HG03103 (cell line): ENCODE measurements at regions not wholly inside any gene's neighbourhood (a gene's known extent, or its start where the extent isn't known, plus 50 kb on each side); places are given as distances from the start of the nearest gene placed in this dataset.

ENCODE experiments used
- ATAC-seq: cut with Tn5 transposase; IDR thresholded peaks from one replicate; pipeline ENCODE4 v1.9.1; 2021; ENCODE audit warnings: low read depth; ENCODE audit not compliant: unreplicated experiment

DNA sequence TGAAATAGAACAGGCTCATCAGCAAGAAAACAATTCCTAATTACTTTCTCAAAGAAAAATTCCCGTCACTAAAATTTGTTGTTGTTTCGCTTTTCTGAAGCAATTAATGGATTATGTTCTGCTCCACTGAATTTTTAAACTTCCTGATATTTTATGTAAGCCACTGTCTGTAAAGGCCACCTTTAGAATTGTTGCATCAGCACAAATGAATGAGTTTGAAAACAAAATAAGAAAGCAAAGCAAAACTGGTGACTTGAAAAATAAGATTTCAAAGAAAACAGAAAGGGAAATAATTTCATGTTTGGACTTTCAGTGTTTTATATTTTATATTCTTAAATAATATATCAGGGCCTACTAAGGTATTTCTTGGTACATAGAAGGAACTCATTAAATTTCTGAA, 636.3 kb upstream of the TYRP1 start:
- ATAC-seq = no peak

DNA sequence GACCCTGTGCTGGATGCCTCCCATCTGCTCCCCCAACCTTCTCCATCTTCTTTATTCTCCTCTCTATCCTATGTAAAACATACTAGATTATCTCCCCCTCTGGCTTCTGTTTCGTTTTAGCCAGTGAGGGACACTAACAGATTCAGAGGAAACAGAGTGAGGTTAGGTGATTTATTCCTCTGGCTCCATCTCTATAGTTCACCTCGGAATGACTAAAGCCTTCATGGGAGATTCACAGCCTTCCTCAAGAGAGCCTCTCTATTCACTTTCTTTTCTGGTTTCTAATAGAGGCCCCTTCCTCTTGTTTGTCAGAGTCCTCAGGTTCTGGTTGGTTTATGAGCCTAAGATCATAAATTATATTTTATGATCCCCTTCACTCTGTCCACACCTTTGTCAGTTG, 633.1 kb upstream of the TYRP1 start:
- no peak for ATAC-seq

DNA sequence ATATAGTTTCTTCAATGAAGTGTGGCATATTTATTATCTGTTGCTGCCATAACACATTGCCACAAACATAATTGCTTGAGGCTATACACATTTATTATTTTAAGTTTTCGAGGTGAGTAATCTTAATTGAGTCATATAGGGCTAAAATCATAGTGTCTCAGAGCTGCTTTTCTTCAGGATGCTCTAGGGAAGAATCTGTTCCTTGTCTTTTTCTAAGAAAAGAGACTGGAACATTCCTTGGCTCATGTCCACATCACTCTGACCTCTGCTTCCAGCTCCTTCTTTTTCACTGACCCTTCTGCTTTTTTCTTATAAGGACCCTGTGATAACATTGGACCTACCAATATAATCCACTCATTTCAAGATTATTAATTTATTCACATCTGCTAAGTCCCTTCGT, 632.4 kb upstream of the TYRP1 start:
- no peak for ATAC-seq

DNA sequence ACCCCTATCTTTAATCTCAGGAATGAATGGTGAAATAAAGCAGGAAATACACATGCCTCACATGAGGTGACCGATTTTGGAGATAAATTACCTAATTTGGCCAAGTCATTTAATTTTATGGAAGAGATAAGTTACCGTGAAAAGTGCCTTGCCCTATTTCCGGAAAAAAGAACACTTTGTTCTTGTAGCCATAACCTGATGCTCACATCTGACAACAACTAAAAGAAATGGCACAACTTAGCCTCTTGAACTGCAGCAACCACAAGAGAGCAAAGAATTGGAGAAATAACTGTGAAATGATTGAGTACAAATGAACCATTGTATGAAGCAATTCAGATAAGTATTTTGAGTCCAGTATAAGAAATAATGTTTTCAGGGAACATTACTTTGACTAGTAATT, 628.1 kb upstream of the TYRP1 start:
- ATAC-seq = no peak

DNA sequence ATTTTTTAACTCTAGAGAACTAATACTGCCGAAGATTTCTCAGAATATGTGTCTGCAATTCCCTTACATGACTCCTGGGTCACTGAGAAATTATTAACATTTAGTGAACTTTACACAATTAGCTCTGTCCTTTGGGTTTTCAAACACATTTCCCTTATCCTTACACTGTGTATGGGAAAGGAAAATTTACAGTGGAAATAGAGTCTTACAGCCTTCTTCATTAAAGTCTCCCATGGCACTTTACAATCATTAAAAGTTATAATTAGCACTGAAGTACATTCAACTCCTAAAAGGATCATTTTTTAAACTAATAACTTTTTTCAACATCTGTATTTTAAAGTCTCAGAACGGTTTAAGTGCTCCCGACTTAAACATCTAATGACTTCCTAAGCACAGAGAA, 627.5 kb upstream of the TYRP1 start:
- ATAC-seq = no peak

DNA sequence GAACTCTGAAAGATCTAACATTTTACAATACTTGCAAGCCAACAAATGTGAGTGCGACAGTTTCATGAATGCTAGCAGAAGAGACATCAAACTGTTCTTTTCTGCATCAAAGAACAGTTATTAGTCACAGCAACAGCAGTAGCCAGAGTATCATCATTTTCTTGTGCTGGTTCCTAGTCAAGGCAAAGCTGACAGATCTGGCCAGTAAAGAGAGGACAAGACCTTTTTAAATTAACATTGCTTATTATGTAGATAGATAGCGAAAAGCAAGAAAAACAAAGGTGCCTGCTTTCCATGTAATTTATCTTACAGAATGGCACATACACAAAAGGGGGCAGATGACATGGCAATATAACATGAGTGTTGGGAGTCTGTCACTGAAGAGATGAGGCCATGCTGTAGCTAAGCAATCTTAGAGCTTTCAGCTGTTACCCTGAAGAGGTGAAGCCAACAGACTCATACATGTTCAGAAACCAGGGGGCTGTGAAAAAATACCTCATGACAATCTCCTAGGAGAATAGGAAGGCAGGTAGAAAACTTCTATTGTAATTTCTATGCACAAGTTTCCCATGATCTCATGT, 626.6 kb upstream of the TYRP1 start:
- no peak for ATAC-seq

DNA sequence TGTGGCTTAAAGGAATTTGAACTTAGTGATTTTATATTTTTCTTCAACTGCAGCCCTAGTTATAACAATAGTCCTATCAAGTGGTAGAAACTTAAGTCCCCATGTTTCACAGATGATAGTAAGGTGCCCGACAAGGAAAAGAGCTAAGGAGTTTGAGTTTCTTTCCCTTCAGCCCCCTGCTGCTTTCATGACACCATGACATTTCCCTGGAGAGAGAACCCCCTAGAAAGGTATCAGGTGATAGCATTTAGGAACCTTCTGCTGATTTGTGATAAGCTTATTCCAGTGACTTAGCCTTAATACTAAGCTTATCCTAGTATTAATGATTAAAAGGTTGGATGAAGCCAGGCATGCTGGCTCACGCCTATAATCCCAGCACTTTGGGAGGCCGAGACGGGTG, 623.8 kb upstream of the TYRP1 start:
- no peak for ATAC-seq

DNA sequence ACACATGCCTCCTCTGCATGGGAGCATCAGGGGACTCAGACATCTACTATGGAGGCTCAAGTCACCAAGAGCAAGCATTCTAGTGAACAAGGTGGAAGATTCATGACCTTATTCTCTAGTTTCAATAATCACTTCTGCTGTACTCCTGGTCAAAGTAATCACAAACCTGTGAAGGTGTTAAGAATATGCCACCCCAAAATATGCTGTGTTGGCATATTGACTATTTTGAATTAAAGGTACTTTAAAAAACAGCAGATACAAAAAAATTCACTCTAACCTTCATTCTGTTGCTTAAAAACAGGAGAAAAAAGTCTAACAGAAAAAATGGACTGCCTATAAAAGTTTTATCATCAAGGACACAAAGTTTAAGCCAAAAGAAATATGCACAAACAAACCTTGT, 607.8 kb upstream of the TYRP1 start:
- ATAC-seq = no peak

DNA sequence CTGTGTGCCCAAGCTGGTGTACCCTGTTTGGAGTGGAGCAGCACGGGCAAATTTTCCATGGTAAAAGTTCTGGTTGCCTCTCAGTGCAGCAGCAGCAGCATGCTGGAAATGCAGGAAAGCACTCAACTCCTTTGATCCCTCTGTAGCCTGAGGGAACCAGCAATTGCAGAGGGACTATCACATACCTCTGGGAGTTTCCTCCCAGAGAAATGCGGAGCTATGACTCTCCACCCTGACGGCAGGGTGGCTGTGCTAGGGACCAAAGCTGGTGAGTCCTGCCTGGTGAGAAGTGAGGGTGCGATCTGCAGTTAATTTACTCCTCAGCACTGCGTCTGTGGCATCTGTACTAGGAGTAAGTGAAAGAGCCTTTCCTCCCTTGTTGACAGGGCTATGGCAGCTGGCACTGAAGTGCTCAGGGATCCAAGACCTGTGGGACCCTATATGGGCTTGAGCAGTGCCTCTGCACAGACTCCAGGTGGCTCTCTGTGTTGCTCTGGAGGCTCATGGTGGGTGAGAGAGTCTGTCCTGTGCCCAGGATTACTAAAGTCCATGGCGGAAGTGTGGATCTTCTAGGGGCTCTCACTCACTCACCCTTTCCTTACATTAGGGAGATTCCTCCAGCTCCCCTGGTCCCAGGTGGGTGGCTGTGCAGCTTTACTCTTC, 601.2 kb upstream of the TYRP1 start:
- ATAC-seq = no peak

DNA sequence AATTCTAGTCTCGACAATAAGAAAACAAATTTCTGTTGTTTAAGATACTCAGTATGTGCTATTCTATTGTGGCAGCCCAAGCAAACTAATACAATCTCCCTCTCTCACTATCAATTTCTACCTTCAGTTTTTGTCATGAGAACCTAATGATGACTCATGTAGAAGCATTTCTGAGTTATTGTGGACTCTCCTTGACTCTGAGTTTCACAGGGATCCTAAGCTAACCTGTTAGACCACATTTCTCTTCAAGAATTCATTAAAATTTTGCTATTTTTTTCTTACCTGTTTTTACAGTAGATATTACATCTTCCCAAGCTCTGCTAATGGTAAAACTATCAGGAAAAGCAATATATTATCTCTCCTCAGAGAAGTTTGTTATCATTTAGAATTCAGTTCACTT, 599.1 kb upstream of the TYRP1 start:
- ATAC-seq = no peak

DNA sequence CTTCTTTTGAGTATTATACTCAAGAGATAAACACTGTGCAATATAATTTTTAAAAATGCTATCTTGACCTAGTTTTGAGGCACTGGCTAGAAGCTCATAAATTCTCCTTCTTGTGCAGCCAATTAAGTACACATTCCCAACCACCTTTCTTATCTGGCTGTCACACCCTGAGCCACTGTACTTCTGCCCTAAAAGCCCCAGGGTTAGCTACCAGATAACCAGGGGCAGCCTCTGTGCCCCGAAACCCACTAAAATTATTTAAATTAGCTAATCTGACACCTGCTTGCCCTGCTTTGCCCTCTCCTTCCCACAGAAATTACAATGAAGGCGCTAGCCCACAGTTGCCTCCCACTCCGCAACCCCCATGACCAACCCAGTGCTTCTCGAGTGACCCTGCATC, 597.3 kb upstream of the TYRP1 start:
- ATAC-seq = no peak

DNA sequence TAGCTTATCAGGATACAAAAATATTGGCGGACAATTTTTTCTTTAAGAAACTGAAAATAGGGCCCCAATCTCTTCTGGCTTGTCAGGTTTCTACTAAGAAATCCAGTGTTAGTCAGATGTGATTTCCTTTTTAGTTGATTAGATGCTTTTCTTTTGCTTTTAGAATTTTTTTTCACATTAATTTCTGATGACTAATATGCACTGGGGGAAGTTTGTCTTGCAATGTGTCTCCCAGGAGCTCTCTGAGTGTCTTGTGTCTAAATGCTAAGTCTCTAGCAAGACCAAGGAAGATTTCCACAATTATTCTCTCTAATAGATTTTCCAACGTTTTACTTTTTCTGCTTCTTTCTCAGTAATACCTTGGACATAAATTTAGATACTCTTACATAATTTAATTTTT, 559.8 kb upstream of the TYRP1 start:
- ATAC-seq = no peak

DNA sequence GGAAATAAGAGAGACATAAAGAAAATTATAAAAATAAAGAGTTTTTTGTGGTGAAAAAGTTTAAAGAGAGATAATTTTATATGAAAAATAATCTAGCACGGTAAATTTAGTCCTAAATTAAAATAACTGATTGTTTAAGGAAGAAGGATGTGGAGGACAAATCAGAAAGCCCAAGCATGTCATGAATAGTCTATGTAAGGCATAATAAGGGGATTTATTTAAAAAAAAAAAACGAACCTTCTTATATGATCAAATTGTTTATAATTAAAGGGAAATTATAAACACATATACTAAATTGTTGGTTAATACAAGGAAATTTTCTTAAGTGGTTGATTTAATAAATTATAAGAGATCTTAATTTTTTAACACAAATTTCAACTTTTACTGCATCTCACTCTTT, 551.8 kb upstream of the TYRP1 start:
- no peak for ATAC-seq

DNA sequence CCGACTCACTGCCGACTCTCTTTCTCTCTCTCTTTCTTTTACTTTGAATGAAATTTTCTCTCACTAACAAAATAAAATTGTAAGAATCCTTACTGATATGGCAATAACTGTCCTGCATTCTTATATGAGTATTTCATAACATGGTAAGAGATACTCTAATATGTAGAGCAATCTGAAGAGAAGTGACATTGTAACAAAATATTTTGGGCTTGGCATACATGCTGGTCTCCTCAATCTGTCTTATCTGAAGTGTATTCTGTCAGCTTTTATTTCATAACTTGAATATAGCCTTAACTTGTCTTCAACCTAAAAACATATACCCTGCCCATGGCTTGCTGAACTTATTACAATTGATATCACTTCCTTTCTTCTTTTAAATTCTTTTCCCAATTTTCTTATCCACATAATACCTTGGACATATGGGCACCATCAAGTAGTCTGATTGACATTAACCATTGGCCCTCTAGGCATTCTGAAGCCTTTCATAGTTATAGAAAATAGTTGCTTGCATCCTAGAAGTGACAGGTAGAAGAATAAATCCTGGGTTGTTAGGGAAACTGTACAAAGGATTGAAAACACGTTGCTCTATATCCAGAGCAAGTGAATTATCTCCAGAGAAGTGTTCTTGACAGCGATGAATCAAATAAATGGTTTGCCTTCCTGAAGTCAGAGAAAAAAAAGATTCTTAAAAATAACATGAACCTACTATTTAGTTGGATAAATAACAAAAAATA, 537.6 kb upstream of the TYRP1 start:
- ATAC-seq = no peak

DNA sequence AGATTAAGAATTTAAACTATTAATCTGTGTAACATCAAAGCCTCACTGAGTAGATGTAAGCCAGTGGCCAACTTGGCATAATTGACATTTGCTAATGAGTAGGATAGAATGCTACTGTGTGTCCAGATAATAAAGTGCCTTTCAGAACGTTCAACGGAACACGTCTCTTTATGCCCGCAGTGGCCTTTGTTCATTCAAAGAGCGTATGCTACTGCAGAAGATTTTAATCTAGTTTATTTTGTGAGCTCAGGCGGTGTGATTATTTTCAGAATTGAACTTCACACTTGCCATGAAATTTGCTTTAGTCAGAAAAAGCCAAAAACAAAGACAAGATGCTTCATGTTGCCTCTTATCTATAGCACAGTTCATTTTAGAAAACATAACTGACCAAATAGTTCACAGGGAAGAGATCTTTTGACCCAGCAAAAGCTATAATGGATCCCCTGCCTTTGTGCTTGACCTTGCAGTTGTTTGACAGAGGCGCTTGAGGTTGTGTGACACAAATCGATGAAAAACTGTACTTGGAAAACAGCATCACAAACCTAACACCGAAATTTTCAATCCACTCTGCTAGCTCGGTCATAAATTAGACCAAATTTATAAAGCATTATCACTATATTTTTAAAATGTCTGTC, 530.9 kb upstream of the TYRP1 start:
- no peak for ATAC-seq

DNA sequence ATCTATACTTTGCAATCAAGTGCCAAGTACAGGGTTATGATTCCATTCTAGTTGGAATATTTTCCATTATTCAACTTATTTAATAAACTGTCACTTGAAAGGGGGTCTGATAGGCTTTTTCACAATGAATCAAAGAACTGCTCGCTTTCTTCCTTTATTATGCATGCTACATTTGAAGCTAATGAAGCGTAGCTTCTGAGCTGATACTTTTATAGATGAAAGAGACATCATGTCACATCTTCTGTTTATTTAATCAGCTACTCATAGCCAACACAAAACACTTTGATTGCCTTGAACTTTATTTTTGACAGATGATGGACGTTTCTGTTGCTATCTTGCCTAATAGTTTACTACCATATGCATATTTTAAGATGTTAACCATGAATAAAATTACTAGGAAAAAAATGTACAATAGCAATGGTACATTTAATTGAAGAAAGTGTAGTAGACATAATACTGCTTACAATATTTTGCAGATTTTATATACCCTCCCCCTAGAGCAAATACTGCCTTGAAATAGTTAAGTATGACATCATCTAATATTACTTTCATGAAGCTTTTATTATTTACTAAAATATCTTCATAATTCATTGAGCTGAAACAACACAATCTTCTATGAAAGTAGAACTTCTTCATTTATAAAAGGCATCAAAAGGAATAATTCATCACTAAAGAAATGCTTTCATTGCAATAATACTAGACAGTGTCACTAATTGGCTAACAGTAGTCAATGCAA, 529.3 kb upstream of the TYRP1 start:
- no peak for ATAC-seq

DNA sequence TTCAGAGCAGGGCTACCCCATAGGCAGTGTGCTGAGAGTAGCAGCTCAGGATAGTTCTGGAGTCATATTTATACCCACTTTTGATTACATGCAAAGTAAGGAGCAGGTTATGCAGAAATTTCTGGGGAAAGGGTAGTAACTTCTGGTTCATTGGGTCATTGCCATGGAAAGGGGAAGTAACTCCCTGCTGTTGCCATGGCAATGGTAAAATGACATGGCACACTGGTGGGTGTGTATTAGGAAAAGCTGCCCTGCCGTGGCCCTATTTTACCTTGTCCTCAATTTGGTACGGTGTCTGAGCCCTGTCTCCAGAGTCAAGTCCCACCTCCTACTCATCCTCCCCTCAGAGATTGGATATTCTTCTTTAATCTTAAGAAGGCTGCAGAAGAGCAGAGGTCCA, 526.7 kb upstream of the TYRP1 start:
- ATAC-seq = no peak

DNA sequence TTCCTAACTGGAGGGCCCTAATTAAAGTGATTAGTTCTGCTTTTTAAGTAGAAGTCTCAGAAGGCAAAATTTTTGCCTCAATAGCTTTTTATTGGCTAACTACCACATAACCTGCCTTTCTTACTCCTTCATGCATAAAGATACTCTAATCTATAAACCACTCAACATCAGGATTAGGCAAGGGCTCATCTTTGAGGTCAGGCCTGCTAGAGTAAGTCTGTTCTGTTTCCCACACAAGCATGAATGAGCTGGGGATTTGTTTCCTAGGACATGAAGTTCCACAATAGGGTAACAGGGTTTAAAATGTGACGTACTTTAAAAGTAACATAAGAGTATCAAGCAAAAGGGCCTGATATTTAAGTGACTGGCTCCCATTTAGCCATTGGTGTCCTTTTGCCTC, 522.7 kb upstream of the TYRP1 start:
- ATAC-seq = no peak

DNA sequence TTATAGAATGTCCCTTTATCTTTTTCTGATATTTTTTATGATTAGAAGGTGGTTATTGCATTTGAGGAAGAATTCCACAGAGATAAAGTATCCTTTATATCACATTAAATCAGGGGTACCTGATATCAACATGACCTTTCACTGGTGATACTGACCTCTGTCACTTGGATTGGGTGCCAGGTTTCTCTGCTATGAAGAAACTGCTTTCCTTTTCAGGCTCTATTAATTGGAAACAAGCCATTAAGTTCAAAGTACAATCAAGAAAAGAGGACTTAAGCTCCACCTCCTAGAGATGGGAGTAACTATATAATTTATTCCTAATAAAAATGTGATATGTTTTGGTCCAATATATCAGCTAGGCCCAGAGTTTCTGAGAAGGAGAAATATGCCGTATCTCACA, 514.6 kb upstream of the TYRP1 start:
- no peak for ATAC-seq

DNA sequence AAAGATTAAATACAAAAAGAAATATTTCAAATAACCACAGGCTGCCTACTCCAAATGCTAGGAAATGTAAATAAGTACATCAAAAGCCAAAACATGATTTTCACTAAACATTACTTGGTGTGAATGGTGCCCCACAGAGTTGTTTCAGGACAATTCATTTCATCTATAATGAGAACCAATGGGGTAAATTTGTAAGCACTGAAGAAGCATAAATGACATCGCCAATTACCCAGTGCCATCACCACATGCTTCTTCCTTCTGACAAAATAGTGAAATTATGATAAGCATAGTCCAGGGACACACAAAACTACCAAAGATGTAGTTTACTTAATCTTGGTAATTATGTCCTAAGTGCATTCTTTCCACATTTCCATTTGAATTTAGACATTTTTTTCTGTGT, 510.4 kb upstream of the TYRP1 start:
- ATAC-seq = no peak

DNA sequence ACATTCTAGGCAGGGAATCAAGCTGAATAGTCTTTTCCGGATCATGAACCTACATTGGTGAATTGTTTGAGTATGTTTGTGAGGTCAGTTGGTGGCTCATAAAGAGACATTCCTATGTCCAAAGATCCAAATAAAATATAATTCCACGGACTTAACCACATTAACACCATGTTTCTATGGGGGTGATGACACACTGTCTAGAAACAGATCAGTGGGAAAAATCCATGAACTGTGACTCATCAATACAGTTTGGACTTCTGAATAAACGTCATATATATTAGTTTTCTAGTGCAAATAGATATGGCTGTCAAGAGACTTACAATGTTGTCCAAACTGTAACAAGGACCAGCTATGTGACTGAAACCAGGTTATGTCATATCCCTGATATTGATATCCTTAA, 509.9 kb upstream of the TYRP1 start:
- ATAC-seq = no peak
